Gastroesophageal sphincter (tissue), 4 donors: ENCODE measurements at regions not wholly inside any gene's neighbourhood (a gene's known extent, or its start where the extent isn't known, plus 50 kb on each side); places are given as distances from the start of the nearest gene placed in this dataset.

Source experiments
- ATAC-seq: fragments of 150-250 bp; one replicate; pipeline ENCODE4 v1.9.1; 2016; ENCODE audit warnings: mild to moderate bottlenecking, moderate library complexity
- H3K27ac ChIP-seq, 4 donors: fragments of 200-600 bp; sonication (generic) in 3 of 4; 1 replicate in 3 of 4; 2 replicates in 1 of 4; pipeline ENCODE4 v1.5.1; 2016 to 2019
- H3K27me3 ChIP-seq: fragments of 200-600 bp; sonication (generic); one replicate; pipeline ENCODE4 v1.5.1; 2019
- H3K36me3 ChIP-seq, 2 donors: fragments of 200-600 bp; sonication (generic); one replicate each; pipeline ENCODE4 v1.5.1; 2019; ENCODE audit warnings: control low read depth in 1 of 2
- H3K4me1 ChIP-seq, 3 donors: fragments of 200-600 bp; sonication (generic); 1 replicate in 2 of 3; 2 replicates in 1 of 3; pipeline ENCODE4 v1.5.1; 2016 to 2019; ENCODE audit warnings: control low read depth in 2 of 3
- H3K4me3 ChIP-seq, 2 donors: fragments of 200-600 bp; sonication (generic); one replicate each; pipeline ENCODE4 v1.5.1; 2019; ENCODE audit warnings: mild to moderate bottlenecking in 1 of 2, moderate library complexity in 1 of 2
- H3K9me3 ChIP-seq, 3 donors: fragments of 200-600 bp; sonication (generic); one replicate each; pipeline ENCODE4 v1.5.1; 2017 to 2019; ENCODE audit warnings: control low read depth in 2 of 3
- EP300 ChIP-seq: sonication (generic); formaldehyde crosslinking; IDR thresholded peaks from one replicate; pipeline ENCODE4 v1.6.1; 2017; ENCODE audit warnings: antibody characterized with exemption, mild to moderate bottlenecking
- POLR2A ChIP-seq, 2 donors: fragments of 450-650 bp; IDR thresholded peaks; one replicate each; pipeline ENCODE4 v1.6.1; 2017; ENCODE audit warnings: antibody characterized with exemption in 2 of 2, mild to moderate bottlenecking in 2 of 2, moderate library complexity in 1 of 2
- POLR2AphosphoS5 ChIP-seq: sonication (generic); formaldehyde crosslinking; IDR thresholded peaks from one replicate; pipeline ENCODE4 v1.6.1; 2017; ENCODE audit warnings: antibody characterized with exemption
- WGBS, 2 donors: methylation state at CpG; one replicate each; pipeline ENCODE4 v1.1.5; 2018; ENCODE audit warnings: low coverage in 1 of 2; 5-methylcytosine and 5-hydroxymethylcytosine counted together
- TF ChIP-seq, protein P1 (sequence below), 4 experiments: fragments of 200-600 bp in 2 of 4; fragments of 450-650 bp in 2 of 4; sonication (generic) in 1 of 4; IDR thresholded peaks; one replicate each; pipeline ENCODE4 v1.5.1; 2017 to 2019; ENCODE audit warnings: antibody characterized with exemption in 4 of 4, mild to moderate bottlenecking in 2 of 4, moderate library complexity in 2 of 4

DNA sequence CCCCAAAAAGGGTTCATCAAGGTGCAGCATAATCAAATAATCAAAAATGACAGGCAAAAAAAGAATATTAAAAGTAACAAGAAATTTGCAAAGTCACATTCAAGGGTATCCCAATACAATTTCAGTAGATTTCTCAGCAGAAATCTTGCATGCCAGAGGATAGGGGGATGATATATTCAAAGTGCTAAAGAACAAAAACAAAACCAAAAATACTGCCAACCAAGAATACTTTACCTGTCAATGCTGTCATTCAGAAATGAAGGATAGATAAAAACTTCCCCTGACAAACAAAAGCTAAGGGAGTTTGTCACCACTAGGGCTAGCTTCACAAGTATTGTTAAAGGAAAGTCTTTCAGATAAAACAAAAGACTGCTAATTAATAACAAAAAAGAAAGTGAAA is 68.7 kb upstream of the EDIL3 start:
- no peak overlapping the region for H3K27ac ChIP-seq
- no peaks in the 10 kb centered on the region for H3K27me3 ChIP-seq
- H3K9me3 ChIP-seq: peaks cover 0 to 6% (median 0%) of the 10 kb centered on the region in 3 donors
- no peak overlapping the region for H3K4me3 ChIP-seq
- H3K4me1 ChIP-seq: no peaks in the 10 kb centered on the region
- ATAC-seq: no peak
- TF ChIP-seq POLR2A (IDR thresholded peaks at IDR 0.05) (no peak), EP300 (no peak), POLR2AphosphoS5 (no peak)
- TF ChIP-seq, protein P1, sequence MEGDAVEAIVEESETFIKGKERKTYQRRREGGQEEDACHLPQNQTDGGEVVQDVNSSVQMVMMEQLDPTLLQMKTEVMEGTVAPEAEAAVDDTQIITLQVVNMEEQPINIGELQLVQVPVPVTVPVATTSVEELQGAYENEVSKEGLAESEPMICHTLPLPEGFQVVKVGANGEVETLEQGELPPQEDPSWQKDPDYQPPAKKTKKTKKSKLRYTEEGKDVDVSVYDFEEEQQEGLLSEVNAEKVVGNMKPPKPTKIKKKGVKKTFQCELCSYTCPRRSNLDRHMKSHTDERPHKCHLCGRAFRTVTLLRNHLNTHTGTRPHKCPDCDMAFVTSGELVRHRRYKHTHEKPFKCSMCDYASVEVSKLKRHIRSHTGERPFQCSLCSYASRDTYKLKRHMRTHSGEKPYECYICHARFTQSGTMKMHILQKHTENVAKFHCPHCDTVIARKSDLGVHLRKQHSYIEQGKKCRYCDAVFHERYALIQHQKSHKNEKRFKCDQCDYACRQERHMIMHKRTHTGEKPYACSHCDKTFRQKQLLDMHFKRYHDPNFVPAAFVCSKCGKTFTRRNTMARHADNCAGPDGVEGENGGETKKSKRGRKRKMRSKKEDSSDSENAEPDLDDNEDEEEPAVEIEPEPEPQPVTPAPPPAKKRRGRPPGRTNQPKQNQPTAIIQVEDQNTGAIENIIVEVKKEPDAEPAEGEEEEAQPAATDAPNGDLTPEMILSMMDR (IDR thresholded peaks at IDR 0.05): no peak
- H3K36me3 ChIP-seq: no peaks in the 10 kb centered on the region

DNA sequence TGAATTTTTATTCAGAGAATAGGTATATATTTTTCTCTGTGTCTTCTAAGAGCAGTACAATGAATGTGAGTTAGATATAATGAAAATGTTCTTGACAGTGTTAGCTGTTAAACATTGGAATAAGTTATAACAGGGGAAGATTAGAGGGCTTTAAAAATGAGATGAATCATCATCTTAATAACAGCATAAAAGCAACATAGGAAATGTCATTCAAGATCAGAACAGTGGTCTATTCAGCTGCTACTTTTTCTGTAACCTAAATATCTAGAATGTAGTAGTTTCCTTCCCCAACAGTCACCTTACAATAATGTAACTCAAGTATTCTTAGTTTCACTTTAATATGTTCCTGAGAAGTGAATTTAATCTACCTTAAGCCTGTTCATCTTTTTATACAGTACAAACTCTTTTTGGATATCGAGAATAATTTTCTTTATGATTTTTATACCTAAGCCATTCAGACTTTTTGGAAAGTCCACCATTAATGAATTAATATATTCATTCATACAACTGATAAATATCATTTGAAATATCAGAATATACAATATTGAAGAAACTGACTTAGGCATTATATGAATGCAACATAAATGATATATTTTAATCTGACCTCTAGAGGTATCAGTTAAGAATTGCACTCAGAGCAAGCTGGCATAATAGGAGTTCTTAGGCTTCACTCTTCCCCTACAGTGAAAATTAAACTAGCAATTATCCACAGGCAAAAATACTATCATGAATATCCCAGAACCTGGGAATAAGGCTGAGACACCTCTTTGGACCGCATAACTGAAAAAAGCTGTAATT is 66.1 kb upstream of the EDIL3 start:
- ATAC-seq: no peak
- Histone ChIP-seq H3K36me3 (no peaks in the 10 kb centered on the region), H3K9me3 (peaks cover 0 to 6% (median 0%) of the 10 kb centered on the region in 3 donors), H3K27ac (no peak overlapping the region), H3K27me3 (no peaks in the 10 kb centered on the region), H3K4me1 (no peaks in the 10 kb centered on the region), H3K4me3 (no peak overlapping the region)
- WGBS, 2 donors: 83 to 89% methylated on average over 2 of the region's 2 CpGs
- TF ChIP-seq, protein P1 (IDR thresholded peaks at IDR 0.05): peak in 1 of 4 experiments; percentile 23
- TF ChIP-seq EP300 (no peak), POLR2A (IDR thresholded peaks at IDR 0.05) (no peak), POLR2AphosphoS5 (no peak)

DNA sequence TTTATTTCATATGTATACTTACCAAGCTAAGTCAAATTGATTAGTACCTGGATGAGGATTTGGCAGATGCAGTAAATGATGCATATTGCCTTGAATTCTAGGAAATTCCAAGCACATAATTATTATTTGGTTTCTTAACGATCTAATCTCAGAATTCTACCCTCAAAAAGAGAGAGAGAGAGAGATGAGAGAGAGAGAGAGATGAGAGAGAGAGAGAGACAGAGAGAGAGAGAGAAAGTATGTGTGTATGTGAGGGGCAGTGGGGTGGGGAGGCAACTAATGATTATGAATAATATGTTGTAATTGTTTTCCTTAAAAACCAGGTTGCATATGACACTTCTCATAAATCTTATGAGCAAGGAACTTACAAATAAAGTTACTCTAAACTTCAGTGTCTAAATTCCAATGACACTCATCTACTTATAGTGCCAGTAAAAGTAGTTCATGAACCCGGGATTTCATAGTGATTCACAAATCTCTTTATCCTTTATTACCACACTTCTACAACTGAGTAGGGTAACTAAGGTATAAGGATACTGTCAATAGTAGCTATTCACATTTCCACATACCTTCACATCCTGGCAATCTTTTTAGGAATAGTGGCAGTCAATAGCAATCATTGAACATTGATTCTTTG is 60.5 kb upstream of the EDIL3 start:
- TF ChIP-seq POLR2AphosphoS5: no peak
- no peak for TF ChIP-seq POLR2A (IDR thresholded peaks at IDR 0.05)
- TF ChIP-seq EP300: no peak
- TF ChIP-seq, protein P1 (IDR thresholded peaks at IDR 0.05): no peak
- H3K4me1 ChIP-seq: no peaks in the 10 kb centered on the region

DNA sequence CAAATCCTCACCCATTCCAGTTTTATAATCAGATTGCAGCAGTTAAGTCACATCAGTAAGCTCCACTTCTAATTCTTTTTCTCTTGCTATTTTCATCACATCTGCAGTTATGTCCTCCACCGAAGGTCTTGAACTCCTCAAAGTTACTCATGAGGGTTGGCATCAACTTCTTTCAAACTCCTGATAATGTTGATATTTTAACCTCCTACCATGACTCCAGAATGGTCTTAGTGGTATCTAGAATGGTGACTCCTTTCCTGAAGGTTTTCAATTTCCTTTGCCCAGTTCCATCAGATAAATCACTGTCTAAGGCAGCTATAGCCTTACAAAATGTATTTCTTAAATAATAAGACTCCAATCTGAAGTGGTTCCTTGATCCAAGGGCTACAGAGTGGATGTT is 53.8 kb upstream of the EDIL3 start:
- H3K27ac ChIP-seq: no peak overlapping the region
- H3K27me3 ChIP-seq: no peaks in the 10 kb centered on the region
- no peaks in the 10 kb centered on the region for H3K4me1 ChIP-seq
- 92 to 100% methylated on average over 1 of the region's 1 CpG for WGBS, 2 donors
- no peak for ATAC-seq
- TF ChIP-seq POLR2AphosphoS5 (no peak), POLR2A (IDR thresholded peaks at IDR 0.05) (no peak), EP300 (no peak)
- TF ChIP-seq, protein P1 (IDR thresholded peaks at IDR 0.05): no peak
- H3K9me3 ChIP-seq: no peaks in the 10 kb centered on the region
- no peaks in the 10 kb centered on the region for H3K36me3 ChIP-seq
- H3K4me3 ChIP-seq: no peak overlapping the region

More for the DNA sequence above, 60.5 kb upstream of the EDIL3 start:
- Histone ChIP-seq H3K27ac (no peak overlapping the region), H3K4me3 (no peak overlapping the region), H3K36me3 (no peaks in the 10 kb centered on the region), H3K27me3 (no peaks in the 10 kb centered on the region), H3K9me3 (no peaks in the 10 kb centered on the region)
- WGBS, 2 donors: 77 to 84% methylated on average over 2 of the region's 2 CpGs
- no peak for ATAC-seq
